ENCODE measurements at regions not wholly inside any gene's neighbourhood (a gene's known extent, or its start where the extent isn't known, plus 50 kb on each side); places are given as distances from the start of the nearest gene placed in this dataset.

DNA sequence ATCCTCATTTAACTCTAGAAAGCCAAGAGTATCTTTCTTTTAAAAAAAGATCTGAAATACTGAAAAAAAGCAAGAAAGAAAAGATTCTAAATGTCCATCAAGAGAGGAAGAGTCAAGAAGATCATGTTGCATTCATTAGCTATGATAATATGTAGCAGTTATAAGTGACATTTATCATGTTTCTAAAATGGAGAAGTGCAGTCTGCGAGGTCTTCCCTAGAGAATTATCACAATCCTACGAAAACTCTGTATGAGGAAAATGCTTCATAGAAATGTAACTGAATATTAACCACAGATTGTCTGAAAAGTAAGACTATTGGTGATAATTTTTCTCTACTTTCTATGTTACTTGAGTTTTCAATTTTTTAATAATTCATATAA lies 77.4 kb upstream of the USP47 start:
- TF ChIP-seq, protein P1, sequence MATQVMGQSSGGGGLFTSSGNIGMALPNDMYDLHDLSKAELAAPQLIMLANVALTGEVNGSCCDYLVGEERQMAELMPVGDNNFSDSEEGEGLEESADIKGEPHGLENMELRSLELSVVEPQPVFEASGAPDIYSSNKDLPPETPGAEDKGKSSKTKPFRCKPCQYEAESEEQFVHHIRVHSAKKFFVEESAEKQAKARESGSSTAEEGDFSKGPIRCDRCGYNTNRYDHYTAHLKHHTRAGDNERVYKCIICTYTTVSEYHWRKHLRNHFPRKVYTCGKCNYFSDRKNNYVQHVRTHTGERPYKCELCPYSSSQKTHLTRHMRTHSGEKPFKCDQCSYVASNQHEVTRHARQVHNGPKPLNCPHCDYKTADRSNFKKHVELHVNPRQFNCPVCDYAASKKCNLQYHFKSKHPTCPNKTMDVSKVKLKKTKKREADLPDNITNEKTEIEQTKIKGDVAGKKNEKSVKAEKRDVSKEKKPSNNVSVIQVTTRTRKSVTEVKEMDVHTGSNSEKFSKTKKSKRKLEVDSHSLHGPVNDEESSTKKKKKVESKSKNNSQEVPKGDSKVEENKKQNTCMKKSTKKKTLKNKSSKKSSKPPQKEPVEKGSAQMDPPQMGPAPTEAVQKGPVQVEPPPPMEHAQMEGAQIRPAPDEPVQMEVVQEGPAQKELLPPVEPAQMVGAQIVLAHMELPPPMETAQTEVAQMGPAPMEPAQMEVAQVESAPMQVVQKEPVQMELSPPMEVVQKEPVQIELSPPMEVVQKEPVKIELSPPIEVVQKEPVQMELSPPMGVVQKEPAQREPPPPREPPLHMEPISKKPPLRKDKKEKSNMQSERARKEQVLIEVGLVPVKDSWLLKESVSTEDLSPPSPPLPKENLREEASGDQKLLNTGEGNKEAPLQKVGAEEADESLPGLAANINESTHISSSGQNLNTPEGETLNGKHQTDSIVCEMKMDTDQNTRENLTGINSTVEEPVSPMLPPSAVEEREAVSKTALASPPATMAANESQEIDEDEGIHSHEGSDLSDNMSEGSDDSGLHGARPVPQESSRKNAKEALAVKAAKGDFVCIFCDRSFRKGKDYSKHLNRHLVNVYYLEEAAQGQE (IDR thresholded peaks at IDR 0.05; ENCODE audit: insufficient read depth in 1 of 2, low read depth in 2 of 2, low read length in 2 of 2) = no peak
- TF ChIP-seq POLR2AphosphoS5 (IDR thresholded peaks at IDR 0.05; ENCODE audit: low read depth, low read length) (no peak), SIN3A (IDR thresholded peaks at IDR 0.05; ENCODE audit: borderline replicate concordance, insufficient read depth, low read length) (no peak), TAF1 (IDR thresholded peaks at IDR 0.05; ENCODE audit: borderline replicate concordance, insufficient read depth, low read length) (no peak)
